SK-N-SH treated with all-trans-retinoic acid at 6 μM for 48 hours (cell line): ENCODE measurements at regions not wholly inside any gene's neighbourhood (a gene's known extent, or its start where the extent isn't known, plus 50 kb on each side); places are given as distances from the start of the nearest gene placed in this dataset.

Source experiments
- ATAC-seq: fragments of 200-7000 bp; cut with Tn5 transposase; 3 replicates; pipeline ENCODE4 v1.9.1; 2020; ENCODE audit warnings: mild to moderate bottlenecking, moderate library complexity
- ARNTL ChIP-seq: fragments of 450-650 bp; formaldehyde crosslinking; IDR thresholded peaks from 2 replicates; pipeline ENCODE4 v1.5.0; 2020; ENCODE audit warnings: low read depth, mild to moderate bottlenecking, moderate library complexity, borderline replicate concordance
- BACH2 ChIP-seq: fragments of 250-450 bp; sonication (Bioruptor Pico); IDR thresholded peaks from 2 replicates; pipeline ENCODE4 v1.9.0; 2021; ENCODE audit warnings: mild to moderate bottlenecking, borderline replicate concordance
- CREB5 ChIP-seq: fragments of 250-450 bp; sonication (Bioruptor Pico); IDR thresholded peaks from 2 replicates; pipeline ENCODE4 v1.5.1; 2020; ENCODE audit warnings: low read depth, mild to moderate bottlenecking, moderate library complexity
- CSDC2 ChIP-seq: fragments of 250-450 bp; sonication (Bioruptor Pico); IDR thresholded peaks from 2 replicates; pipeline ENCODE4 v1.5.0; 2020; ENCODE audit warnings: mild to moderate bottlenecking, moderate library complexity
- ESRRG ChIP-seq: fragments of 250-450 bp; sonication (Bioruptor Pico); IDR thresholded peaks from 2 replicates; pipeline ENCODE4 v1.6.1; 2021; ENCODE audit warnings: mild to moderate bottlenecking
- GLIS3 ChIP-seq: fragments of 250-450 bp; sonication (Bioruptor Pico); IDR thresholded peaks from 2 replicates; pipeline ENCODE4 v1.5.0; 2020; ENCODE audit warnings: mild to moderate bottlenecking, moderate library complexity
- ISL1 ChIP-seq: fragments of 250-450 bp; sonication (Bioruptor Pico); IDR thresholded peaks from 2 replicates; pipeline ENCODE4 v2.1.2; 2022; ENCODE audit warnings: mild to moderate bottlenecking, moderate library complexity
- OSR1 ChIP-seq: fragments of 250-450 bp; sonication (Bioruptor Pico); IDR thresholded peaks from 2 replicates; pipeline ENCODE4 v1.8.0; 2022; ENCODE audit warnings: moderate library complexity, mild to moderate bottlenecking, inconsistent platforms
- PPARA ChIP-seq: fragments of 250-450 bp; sonication (Bioruptor Pico); IDR thresholded peaks from 2 replicates; pipeline ENCODE4 v1.5.0; 2020; ENCODE audit warnings: mild to moderate bottlenecking, borderline replicate concordance
- RARB ChIP-seq: fragments of 250-450 bp; sonication (Bioruptor Pico); IDR thresholded peaks from 2 replicates; pipeline ENCODE4 v1.8.0; 2021; ENCODE audit warnings: mild to moderate bottlenecking, moderate library complexity
- SNAI2 ChIP-seq: fragments of 250-450 bp; sonication (Bioruptor Pico); IDR thresholded peaks from 2 replicates; pipeline ENCODE4 v1.5.0; 2020; ENCODE audit warnings: mild to moderate bottlenecking, moderate library complexity
- TCF4 ChIP-seq: fragments of 250-450 bp; sonication (Bioruptor Pico); IDR thresholded peaks from 2 replicates; pipeline ENCODE4 v1.8.0; 2021; ENCODE audit warnings: mild to moderate bottlenecking, moderate library complexity, borderline replicate concordance
- TOX ChIP-seq: fragments of 250-450 bp; sonication (Bioruptor Pico); IDR thresholded peaks from 2 replicates; pipeline ENCODE4 v1.8.0; 2021; ENCODE audit warnings: mild to moderate bottlenecking, moderate library complexity, borderline replicate concordance
- ZC3H10 ChIP-seq: fragments of 250-450 bp; sonication (Bioruptor Pico); IDR thresholded peaks from 2 replicates; pipeline ENCODE4 v1.5.1; 2021; ENCODE audit warnings: mild to moderate bottlenecking, moderate library complexity
- ZFP30 ChIP-seq: fragments of 450-650 bp; formaldehyde crosslinking; IDR thresholded peaks from 2 replicates; pipeline ENCODE4 v1.5.0; 2022; ENCODE audit warnings: mild to moderate bottlenecking, moderate library complexity
- ZNF565 ChIP-seq: fragments of 450-650 bp; formaldehyde crosslinking; conservative IDR thresholded peaks from 2 replicates; pipeline ENCODE4 v1.5.0; 2020; ENCODE audit warnings: low read depth, mild to moderate bottlenecking, moderate library complexity
- ZNF8 ChIP-seq: fragments of 450-650 bp; formaldehyde crosslinking; IDR thresholded peaks from 2 replicates; pipeline ENCODE4 v1.5.0; 2020; ENCODE audit warnings: mild to moderate bottlenecking, moderate library complexity
- TF ChIP-seq, protein P1 (sequence below): fragments of 250-450 bp; sonication (Bioruptor Pico); IDR thresholded peaks from 2 replicates; pipeline ENCODE4 v1.8.0; 2021; ENCODE audit warnings: low read depth, mild to moderate bottlenecking, moderate library complexity, borderline replicate concordance
- TF ChIP-seq, protein P2 (sequence below): fragments of 250-450 bp; sonication (Bioruptor Pico); IDR thresholded peaks from 2 replicates; pipeline ENCODE4 v1.8.0; 2020; ENCODE audit warnings: mild to moderate bottlenecking, moderate library complexity, borderline replicate concordance
- TF ChIP-seq, protein P3 (sequence below): fragments of 250-450 bp; sonication (Bioruptor Pico); IDR thresholded peaks from 2 replicates; pipeline ENCODE4 v1.5.1; 2021; ENCODE audit warnings: mild to moderate bottlenecking, moderate library complexity

- no peak for ATAC-seq
Observed at GRCh38 chr4:116346750-116347149, 738.6 kb downstream of the TRAM1L1 start.

GRCh38 chr4:116343809-116344208, 741.6 kb downstream of the TRAM1L1 start:
- no peak for TF ChIP-seq SNAI2 (CRISPR knock-in tag)
- TF ChIP-seq ZFP30 (CRISPR knock-in tag) = no peak
- no peak for TF ChIP-seq ESRRG (CRISPR knock-in tag)
- TF ChIP-seq OSR1 = no peak
- no peak for ATAC-seq

More at GRCh38 chr4:116346750-116347149, 738.6 kb downstream of the TRAM1L1 start:
- TF ChIP-seq ISL1 (CRISPR knock-in tag) (peak; percentile 67), ESRRG (CRISPR knock-in tag) (no peak), PPARA (CRISPR knock-in tag) (no peak), CREB5 (no peak), TCF4 (CRISPR knock-in tag) (peak; percentile 67; the same call in 1 of the 2 replicates), ZC3H10 (no peak)
- TF ChIP-seq, protein P1, sequence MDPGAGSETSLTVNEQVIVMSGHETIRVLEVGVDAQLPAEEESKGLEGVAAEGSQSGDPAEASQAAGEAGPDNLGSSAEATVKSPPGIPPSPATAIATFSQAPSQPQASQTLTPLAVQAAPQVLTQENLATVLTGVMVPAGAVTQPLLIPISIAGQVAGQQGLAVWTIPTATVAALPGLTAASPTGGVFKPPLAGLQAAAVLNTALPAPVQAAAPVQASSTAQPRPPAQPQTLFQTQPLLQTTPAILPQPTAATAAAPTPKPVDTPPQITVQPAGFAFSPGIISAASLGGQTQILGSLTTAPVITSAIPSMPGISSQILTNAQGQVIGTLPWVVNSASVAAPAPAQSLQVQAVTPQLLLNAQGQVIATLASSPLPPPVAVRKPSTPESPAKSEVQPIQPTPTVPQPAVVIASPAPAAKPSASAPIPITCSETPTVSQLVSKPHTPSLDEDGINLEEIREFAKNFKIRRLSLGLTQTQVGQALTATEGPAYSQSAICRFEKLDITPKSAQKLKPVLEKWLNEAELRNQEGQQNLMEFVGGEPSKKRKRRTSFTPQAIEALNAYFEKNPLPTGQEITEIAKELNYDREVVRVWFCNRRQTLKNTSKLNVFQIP (CRISPR knock-in tag) = no peak
- TF ChIP-seq, protein P2, sequence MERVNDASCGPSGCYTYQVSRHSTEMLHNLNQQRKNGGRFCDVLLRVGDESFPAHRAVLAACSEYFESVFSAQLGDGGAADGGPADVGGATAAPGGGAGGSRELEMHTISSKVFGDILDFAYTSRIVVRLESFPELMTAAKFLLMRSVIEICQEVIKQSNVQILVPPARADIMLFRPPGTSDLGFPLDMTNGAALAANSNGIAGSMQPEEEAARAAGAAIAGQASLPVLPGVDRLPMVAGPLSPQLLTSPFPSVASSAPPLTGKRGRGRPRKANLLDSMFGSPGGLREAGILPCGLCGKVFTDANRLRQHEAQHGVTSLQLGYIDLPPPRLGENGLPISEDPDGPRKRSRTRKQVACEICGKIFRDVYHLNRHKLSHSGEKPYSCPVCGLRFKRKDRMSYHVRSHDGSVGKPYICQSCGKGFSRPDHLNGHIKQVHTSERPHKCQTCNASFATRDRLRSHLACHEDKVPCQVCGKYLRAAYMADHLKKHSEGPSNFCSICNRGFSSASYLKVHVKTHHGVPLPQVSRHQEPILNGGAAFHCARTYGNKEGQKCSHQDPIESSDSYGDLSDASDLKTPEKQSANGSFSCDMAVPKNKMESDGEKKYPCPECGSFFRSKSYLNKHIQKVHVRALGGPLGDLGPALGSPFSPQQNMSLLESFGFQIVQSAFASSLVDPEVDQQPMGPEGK (CRISPR knock-in tag) = no peak

- TF ChIP-seq ARNTL (CRISPR knock-in tag) = no peak
- TF ChIP-seq ZFP30 (CRISPR knock-in tag) = no peak
- TF ChIP-seq, protein P3, sequence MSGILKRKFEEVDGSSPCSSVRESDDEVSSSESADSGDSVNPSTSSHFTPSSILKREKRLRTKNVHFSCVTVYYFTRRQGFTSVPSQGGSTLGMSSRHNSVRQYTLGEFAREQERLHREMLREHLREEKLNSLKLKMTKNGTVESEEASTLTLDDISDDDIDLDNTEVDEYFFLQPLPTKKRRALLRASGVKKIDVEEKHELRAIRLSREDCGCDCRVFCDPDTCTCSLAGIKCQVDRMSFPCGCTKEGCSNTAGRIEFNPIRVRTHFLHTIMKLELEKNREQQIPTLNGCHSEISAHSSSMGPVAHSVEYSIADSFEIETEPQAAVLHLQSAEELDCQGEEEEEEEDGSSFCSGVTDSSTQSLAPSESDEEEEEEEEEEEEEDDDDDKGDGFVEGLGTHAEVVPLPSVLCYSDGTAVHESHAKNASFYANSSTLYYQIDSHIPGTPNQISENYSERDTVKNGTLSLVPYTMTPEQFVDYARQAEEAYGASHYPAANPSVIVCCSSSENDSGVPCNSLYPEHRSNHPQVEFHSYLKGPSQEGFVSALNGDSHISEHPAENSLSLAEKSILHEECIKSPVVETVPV (CRISPR knock-in tag) = no peak
- no peak for TF ChIP-seq ISL1 (CRISPR knock-in tag)
- TF ChIP-seq GLIS3 (CRISPR knock-in tag) = no peak
- TF ChIP-seq ZC3H10 = no peak
- no peak for TF ChIP-seq ESRRG (CRISPR knock-in tag)
- no peak for TF ChIP-seq CREB5
- TF ChIP-seq RARB = no peak
- TF ChIP-seq, protein P1 (CRISPR knock-in tag) = no peak
- TF ChIP-seq SNAI2 (CRISPR knock-in tag) = no peak
- TF ChIP-seq PPARA (CRISPR knock-in tag) = no peak
- TF ChIP-seq OSR1 = no peak
- TF ChIP-seq BACH2 = no peak
- TF ChIP-seq ZNF565 (CRISPR knock-in tag) = no peak
- no peak for TF ChIP-seq CSDC2 (CRISPR knock-in tag)
- no peak for ATAC-seq
Observed at GRCh38 chr4:116342143-116342542, 743.2 kb downstream of the TRAM1L1 start.

GRCh38 chr4:116332508-116332907, 752.9 kb downstream of the TRAM1L1 start:
- no peak; the same call in 2 of the 3 replicates for ATAC-seq
- TF ChIP-seq, protein P1 (CRISPR knock-in tag) = no peak
- TF ChIP-seq TCF4 (CRISPR knock-in tag) = no peak
- TF ChIP-seq TOX (CRISPR knock-in tag) = no peak
- no peak for TF ChIP-seq ESRRG (CRISPR knock-in tag)
- peak; percentile 40 for TF ChIP-seq ISL1 (CRISPR knock-in tag)
- no peak for TF ChIP-seq ZNF8 (CRISPR knock-in tag)
- TF ChIP-seq, protein P3 (CRISPR knock-in tag) = no peak
- TF ChIP-seq ZFP30 (CRISPR knock-in tag) = no peak
- no peak for TF ChIP-seq ARNTL (CRISPR knock-in tag)
